HK-2 (cell line): ENCODE measurements at regions not wholly inside any gene's neighbourhood (a gene's known extent, or its start where the extent isn't known, plus 50 kb on each side); places are given as distances from the start of the nearest gene placed in this dataset.
"Not testable (repeated sequence)": the region's sequence is repeated elsewhere in the genome, so short reads cannot be mapped to it uniquely, and the experiment has no call there.

Experiments used
- DNase-seq: peaks from one replicate; pipeline ENCODE4 v3.0.0-alpha.2; 2018; ENCODE audit not compliant: unreplicated experiment

DNA sequence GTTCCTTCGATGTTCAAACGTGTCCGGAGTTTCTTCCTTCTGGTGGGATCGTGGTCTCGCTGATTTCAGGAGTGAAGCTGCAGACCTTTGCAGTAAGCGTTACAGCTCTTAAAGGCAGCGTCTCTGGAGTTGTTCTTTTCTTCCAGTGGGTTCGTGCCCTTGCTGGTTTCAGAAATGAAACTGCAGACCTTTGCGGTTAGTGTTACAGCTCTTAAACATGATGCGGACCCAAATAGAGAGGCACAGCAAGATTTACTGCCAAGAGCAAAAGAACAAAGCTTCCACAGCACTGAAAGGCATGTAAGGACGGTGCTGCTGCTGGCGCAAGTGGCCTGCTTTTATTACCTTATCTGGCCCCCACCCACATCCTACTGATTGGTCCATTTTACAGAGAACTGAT is 931.4 kb downstream of the IPMK start:
- no peak for DNase-seq

DNA sequence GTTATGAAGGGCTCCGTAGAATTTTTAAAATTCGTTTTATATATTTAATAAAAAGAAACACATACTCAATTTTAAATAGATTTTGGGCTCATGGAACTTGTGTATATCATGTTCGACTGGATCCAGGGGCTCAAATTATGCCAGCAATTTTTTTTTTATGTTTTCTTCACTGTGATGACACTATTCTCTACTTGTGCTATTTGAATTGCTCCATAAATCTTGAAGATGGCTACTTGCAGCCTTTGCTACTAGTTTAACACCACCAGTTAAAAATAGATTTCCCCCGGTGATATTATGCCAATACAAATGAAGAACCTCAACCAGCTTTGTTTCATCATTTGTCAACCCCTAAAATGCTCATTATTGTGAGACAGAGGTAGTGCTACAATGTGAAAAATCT is 933.2 kb downstream of the IPMK start:
- no peak for DNase-seq

DNA sequence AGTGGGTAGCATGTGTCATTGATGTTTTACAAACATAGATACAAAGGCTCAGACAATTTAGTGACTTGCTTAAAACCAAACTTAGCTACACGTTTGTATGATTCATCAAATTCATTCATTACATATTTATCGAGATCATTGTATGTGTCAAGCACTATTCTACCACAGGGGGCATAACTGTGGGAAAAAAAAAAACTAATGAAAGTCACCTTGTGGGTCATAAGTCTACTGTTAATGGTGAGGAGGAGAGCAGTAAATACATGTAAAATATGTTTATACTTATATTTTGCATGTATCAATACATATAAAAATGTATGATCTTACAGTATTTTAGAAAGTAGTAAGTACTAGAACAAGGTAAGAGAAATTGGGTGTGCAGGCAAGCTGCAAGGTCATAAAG is 933.8 kb downstream of the IPMK start:
- DNase-seq, result no peak

DNA sequence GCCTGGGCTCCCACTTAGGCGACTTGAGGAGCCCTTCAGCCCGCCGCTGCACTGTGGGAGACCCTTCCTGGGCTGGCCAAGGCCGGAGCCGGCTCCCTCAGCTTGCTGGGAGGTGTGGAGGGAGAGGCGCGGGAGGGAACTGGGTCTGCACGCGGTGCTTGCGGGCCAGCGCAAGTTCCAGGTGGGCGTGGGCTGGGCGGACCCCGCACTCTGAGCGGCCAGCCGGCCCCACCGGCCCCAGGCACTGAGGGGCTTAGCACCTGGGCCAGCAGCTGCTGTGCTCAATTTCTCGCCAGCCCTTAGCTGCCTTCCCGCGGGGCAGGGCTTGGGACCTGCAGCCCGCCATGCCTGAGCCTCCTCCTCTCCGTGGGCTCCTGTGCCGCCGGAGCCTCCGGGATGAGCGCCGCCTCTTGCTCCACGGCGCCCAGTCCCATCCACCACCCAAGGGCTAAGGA is 946.3 kb downstream of the IPMK start:
- not testable (repeated sequence) for DNase-seq

DNA sequence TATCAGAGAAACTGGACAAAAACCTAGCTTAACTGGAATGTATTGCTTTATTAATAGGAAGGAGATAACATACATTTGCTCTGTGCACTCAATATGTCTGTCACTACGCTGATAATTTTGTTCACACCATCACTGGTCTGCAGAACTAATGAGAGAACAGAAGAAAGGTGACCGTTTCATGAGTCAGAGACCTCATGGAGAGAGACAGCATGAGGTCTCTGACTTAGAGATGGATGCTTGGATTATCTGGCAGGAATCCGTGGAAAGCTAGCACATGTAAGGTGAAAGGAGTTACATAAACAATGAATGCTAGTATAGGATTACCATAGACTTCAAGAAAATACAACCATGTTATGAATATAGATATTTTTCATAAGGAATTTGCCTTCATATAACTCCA is 947.3 kb downstream of the IPMK start:
- no peak for DNase-seq

DNA sequence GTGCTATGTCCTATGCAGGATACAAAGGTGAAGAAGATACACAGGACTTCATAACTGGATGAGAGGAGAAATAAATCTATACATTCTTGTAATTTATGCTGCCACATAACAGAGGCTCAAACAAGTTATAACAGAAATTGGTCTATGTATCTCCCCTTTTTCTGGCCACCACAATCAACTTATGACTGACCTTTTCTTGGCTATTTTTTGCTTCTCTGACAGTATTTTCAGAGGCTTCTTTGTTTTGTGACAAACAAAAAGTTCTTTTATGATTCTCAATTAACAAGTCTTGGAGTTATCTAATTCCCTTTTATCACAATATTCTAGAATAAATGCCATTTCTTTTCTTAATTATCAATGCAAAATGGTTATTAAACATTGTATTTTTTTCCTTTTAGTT is 953.0 kb upstream of the ZWINT start:
- DNase-seq, result no peak

DNA sequence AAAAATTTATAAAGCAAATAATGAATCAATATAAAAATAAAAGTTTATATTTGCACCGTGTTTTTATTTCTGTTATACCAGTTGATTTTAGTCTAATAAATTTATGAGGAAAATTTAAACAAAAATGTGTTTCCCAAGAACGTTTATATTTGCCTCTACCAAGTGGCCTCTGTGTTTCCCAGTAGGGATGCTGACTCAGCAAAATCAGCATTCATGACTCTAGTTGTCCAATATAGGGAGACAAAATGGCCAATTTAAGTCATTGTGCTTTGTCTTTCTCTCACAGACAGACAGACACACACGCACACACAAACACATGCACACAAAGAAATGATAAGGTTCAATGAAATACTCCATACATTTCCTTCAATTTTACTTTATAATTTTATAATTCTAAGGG is 942.5 kb upstream of the ZWINT start:
- DNase-seq, result no peak

DNA sequence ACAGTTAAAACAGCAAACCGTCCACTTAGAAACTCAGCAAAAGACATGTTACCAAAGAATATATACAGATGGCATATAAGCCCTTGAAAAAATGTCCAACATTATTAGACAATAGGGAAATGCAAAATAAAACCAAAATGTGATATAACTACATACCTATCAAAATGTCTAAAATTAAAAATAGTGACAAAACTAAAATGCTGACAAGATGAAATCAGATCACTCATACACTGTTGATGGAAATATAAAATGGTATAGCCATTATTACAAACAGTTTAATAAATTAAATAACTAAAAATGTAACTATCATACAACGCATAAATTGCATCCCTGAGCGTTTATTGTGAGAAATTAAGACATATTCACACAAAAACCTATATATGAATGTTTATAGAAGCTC is 939.7 kb upstream of the ZWINT start:
- DNase-seq, result no peak

DNA sequence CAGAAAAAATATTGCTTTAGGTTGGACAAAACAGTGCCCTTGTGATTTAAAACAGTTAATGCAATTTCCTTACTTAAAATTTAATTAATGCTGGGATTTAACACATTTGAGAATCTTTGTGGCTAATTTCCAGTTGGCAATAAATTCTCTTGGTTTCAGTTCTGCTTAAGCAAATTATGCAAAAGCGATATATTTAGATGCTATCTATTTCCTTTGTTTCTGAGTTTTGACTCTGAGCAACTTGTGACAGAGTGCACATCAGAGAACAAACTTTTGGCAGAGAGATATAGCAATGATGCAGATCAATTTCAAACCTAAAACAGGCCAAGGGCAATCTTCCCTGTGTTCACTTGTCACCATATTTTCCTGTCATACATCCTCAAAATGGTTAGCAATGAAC is 933.6 kb upstream of the ZWINT start:
- no peak for DNase-seq

DNA sequence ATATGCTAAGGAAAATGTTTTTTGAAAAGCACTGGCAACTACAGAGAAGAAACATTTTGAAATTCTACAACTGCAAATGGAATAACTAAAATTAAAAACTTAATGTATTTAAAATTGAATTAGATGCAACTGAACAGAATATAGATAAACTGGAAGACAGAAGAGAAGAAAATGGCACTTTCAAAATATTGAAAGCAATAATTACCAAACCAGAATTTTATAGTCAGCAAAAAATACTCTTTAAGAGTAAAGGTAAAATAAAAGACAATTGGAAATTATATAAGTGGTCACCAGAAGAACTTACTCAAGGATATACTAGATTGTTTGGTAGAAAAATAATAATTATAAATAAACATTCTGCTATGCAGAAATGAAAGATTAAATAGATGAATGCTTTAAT is 927.7 kb upstream of the ZWINT start:
- DNase-seq, result no peak

DNA sequence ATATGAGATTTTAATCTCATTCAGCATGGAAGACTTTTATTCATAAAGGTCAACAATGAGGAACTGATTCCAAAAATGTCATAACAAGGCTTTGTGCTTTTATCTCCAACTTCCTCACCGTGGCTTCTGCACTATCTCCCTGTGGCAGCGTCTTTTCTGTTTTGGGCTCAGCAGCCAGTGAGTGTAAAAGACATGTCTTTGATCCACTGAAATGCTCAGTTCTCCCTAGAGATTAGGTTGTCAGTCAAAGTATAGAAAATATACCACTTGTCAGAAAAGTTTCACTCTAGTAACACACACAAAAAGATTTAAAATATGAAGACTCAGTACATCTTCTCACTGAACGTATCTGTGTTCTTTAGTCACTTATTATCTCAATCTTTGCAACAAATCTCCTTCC is 901.8 kb upstream of the ZWINT start:
- no peak for DNase-seq

DNA sequence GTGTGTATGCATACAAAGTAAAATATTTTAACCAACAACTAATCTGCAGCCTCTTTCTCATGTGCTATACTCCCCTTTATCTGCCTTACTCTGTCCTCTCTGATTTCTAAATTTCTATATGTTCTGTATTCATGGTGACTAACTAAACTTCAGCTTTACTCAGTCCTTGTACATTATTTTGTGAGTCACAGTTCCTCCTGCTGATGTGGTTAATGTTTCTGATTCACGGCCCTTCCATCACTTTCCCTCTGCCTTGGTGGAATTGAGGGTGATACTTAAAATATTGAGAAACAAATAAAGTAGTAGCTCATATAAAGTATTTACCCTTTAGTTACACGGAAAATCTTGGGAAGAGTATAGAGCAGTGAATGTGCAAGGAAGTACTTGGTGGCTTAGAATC is 899.1 kb upstream of the ZWINT start:
- DNase-seq, result no peak

DNA sequence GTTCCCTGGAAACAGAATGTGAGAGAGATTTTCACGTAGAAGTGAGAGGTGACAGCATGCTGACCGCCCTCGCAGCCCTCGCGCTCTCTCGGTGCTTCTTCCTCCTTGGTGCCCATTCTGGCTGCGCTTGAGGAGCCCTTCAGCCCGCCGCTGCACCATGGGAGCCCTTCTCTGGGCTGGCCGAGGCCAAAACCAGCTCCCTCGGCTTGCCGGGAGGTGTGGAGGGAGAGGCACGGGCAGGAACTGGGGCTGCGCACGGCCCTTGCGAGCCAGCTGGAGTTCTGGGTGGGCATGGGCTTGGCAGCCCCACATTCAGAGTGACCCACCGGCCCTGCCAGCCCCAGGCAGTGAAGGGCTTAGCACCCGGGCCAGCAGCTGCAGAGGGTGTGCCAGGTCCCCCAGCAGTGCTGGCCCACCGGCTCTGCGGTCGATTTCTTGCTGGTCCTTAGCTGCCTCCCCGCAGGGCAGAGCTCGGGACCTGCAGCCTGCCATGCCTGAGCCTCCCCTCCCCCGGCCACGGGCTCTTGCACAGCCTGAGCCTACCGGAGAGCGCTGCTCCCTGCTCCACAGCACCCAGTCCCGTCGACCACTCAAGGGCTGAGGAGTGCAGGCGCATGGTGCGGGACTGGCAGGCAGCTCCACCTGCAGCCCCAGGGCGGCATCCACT is 888.7 kb upstream of the ZWINT start:
- no peak for DNase-seq

DNA sequence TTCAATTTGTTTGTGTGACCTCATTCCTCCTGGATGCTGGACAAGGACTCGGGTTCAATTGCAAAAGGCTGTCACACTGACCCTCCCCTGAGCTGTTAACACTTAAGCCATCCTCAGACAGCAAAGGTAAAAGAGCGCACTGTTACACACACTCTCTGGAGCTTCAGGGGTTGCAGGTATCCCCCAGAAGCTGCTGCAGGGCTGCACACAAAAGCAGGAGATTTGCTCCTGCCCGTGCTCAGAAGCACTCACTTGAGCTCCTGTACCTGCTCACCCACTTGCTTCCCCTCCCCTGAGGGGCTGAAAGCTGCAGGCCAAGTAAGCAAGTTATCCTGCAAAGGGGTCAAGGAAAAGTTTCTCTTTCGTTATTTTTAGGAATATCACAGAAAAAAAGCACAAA is 886.2 kb upstream of the ZWINT start:
- no peak for DNase-seq

DNA sequence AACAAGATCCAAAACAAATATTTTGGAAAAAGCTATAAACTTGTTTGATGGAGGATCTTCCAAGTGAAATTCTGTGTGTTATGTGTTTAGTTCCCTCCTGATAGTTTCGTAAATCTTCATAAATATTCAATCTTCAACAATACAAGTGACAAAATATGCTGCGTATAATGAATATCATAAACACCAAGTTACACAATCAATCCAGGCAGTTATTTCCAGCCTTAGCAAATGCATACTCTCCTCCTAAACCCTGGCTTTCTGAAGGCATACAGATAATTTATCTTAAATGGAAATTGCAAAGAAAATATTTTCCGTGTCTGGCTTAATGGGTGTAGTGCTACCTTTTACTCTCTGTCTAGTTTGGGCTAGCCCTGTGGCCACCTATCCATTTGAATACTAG is 864.9 kb upstream of the ZWINT start:
- no peak for DNase-seq

DNA sequence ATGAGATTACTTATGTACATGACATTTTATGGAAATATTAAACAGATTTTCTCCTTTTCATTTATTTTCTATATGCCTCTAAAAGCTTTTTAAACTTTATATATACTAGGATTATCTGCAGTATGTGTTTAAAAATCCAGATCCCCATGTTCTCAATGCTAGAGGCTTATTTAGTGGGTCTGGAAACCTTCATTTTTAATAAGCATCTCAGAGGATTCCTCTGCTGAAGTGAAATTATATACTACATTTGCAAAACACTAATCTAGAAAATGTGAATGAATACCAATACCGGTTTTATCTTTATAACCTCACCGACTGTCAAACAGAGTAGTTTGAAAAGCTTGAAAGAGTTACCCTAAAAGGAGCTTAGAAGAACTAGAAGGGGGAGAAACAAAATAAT is 863.8 kb upstream of the ZWINT start:
- no peak for DNase-seq

DNA sequence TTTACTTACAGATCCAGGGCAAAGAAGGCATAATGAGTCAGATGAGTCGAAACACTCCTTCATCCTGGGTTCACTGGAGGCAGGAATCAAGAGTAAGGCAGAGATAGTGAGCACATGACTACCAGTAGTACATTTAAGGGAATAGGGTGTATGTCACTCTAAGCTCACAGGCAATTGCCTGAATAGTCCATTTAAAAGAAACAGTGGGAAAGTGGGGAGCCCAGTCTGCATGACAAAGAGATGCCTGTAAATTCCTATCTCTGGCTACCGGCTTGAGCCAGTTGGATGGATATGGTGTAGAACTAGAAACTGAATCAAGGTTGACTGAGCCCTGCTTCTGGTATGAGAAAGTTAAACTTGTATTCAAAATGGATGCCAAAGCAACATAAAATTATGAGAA is 861.5 kb upstream of the ZWINT start:
- no peak for DNase-seq

DNA sequence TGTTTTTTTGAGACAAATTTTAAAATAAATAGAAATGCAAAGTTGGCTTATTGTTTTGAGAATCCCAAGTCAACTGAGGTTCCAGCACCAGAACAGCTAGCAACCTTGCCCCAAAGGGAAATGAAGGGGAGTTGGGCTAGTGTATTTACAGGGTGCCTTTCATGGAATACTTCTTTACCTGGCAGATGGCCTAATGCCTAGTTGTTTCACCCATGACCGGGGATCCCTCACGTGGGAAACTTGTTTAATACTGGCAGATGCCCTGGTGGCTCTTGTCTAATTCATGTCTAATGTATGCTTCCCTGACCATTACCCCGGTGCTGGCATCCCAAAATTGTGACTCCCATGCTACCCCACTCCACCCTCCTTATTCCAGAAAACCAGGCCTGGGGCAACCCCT is 861.1 kb upstream of the ZWINT start:
- DNase-seq, result no peak

DNA sequence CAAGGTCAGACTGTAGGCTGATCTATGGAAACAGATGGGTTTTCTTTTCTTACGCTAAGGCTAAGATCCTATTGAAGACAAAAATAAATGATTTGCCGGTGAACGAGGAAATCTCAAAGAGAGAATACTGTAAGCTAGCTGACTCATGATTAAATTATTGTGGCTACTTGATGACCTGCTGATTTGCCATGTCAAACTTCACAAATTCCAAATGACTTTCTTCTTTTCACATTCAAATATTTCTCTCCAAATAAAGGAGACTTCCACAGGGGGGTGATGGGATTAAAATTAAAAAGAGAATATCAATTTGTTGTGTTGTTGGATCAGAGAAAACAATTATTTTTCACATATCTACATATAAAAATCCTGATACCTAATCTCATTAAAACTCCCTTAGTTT is 860.6 kb upstream of the ZWINT start:
- no peak for DNase-seq

DNA sequence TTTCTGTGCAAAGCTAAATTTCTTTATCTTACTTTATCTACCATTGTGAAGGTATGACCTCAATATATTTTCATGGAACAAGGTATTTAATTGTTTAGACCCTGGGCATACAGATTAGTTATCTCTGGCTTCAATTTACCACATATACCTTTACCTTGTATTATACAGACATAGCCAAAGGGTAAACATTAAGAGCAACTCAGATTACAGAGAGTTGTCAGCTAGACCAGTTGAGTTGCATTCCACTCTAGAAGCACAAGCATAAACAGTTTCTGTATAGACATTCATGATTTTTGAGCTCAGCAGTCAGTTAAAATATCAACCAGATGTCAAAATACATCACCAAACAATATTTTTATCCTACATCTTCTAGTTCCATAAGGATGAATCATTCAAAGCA is 857.3 kb upstream of the ZWINT start:
- no peak for DNase-seq

DNA sequence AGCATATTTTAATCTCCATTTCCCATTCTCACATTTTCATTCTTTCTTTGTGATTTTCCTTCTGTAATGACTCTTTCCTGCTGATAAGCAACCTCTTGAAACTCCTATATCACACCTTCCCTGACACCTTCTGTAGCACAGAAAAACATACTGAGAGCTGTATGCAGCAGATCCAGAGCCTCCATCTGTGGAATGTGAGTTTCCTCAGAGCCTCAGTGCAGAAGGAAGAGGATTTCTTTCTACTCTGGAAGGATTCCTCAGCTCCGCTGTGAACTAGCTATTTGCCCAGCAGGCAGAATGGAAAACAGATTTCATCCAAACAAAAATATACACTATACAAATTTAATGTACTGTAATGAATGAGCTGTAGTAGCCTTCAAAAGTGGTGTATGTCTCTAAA is 841.3 kb upstream of the ZWINT start:
- no peak for DNase-seq

DNA sequence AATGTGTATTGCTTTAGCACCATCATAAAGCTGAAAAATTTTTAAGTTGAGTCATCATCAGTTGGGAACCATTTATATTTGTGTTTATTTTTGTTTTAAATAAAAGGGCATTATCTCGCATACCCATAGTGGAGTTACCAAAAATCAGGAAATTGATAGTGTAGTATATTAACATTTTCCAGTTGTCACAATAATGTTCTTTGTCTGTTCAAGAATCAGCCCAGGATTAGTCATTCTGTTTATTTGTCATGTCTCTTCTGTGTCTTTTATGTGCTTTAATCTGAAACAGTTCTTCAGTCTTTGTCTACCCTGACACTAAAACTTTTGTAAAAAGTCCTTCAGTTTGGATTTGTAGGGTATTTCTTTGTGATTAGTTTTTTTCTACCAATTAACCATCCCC is 827.8 kb upstream of the ZWINT start:
- DNase-seq, result no peak

DNA sequence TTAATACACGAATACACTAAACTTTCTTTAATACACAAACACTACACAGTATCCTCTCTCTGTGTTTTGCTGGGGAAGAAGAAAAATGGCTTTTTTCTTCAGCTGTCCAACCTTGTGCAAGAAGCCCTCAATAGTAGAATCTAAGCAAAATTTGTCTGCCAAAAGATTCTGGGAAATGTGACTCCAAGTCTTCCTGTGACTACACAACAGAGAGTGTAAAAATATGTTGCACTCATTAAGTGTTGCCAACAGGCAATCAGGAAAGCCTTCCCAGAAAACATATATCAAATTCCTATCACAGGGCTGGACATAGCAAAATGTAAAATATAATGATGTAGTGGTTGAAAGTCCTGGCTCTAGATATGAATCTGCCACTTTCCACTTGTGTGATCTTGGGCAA is 825.1 kb upstream of the ZWINT start:
- DNase-seq, result no peak

DNA sequence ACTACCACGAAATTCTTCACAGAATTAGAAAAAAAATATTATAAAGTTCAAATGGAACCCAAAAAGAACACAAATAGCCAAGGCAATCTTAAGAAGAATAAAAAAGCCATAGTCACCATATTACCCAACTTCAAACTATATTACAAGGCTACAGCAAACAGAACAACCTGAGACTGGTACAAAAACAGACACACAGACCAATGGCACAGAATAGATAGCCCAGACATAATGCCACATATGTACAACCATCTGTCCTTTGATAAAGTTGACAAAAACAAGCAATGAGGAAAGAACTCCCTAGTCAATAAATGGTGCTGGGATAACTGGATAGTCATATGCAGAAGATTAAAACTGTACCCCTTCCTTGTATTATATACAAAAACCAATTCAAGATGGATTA is 808.5 kb upstream of the ZWINT start:
- no peak for DNase-seq
